Ishikawa (cell line): ENCODE measurements at regions not wholly inside any gene's neighbourhood (a gene's known extent, or its start where the extent isn't known, plus 50 kb on each side); places are given as distances from the start of the nearest gene placed in this dataset.

Experiments used
- CEBPB ChIP-seq: IDR thresholded peaks from 2 replicates; pipeline ENCODE4 v1.6.1; 2012
- EGR1 ChIP-seq: IDR thresholded peaks from 2 replicates; pipeline ENCODE4 v1.6.1; 2012
- EP300 ChIP-seq: IDR thresholded peaks from 2 replicates; pipeline ENCODE4 v1.6.1; 2012; ENCODE audit warnings: borderline replicate concordance
- FOXM1 ChIP-seq: IDR thresholded peaks from 2 replicates; pipeline ENCODE4 v1.6.1; 2012; ENCODE audit warnings: low read depth, borderline replicate concordance
- NFIC ChIP-seq: IDR thresholded peaks from 2 replicates; pipeline ENCODE4 v1.6.1; 2012
- TEAD4 ChIP-seq: IDR thresholded peaks from 2 replicates; pipeline ENCODE4 v1.6.1; 2012
- TF ChIP-seq, protein P1 (sequence below): IDR thresholded peaks from 2 replicates; pipeline ENCODE4 v1.6.1; 2012

DNA sequence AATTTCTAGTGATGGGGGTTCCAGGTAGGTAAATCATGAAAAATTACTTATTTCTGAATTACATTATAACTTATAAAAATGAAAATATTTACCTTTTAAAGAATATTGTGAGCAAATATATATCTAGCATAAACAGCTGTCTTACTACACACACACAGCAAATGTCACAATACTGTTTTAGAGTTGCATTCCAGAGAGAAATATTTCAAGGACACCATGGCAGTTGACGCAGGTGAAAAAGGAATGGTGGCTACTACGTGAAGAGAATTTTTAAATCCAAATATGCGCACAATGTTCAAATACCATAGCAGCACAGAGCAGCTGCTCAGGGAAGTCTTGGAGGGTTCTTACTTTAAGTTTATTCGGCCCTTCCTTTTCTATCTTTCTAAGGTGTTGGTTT is 356.2 kb downstream of the CGGBP1 start:
- no peak for TF ChIP-seq CEBPB
- no peak for TF ChIP-seq NFIC
- TF ChIP-seq TEAD4, result no peak
- TF ChIP-seq, protein P1, sequence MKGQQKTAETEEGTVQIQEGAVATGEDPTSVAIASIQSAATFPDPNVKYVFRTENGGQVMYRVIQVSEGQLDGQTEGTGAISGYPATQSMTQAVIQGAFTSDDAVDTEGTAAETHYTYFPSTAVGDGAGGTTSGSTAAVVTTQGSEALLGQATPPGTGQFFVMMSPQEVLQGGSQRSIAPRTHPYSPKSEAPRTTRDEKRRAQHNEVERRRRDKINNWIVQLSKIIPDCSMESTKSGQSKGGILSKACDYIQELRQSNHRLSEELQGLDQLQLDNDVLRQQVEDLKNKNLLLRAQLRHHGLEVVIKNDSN, result no peak
- no peak for TF ChIP-seq EGR1
- no peak for TF ChIP-seq EP300
- no peak for TF ChIP-seq FOXM1
